NB4 (cell line): ENCODE measurements at regions not wholly inside any gene's neighbourhood (a gene's known extent, or its start where the extent isn't known, plus 50 kb on each side); places are given as distances from the start of the nearest gene placed in this dataset.

Source experiments
- CTCF ChIP-seq: IDR thresholded peaks from one replicate; pipeline ENCODE4 v1.5.1; 2012; ENCODE audit warnings: low read depth, low read length
- MAX ChIP-seq: IDR thresholded peaks from 2 replicates; pipeline ENCODE4 v1.6.1; 2011; ENCODE audit warnings: low read depth, low read length
- MYC ChIP-seq: IDR thresholded peaks from 2 replicates; pipeline ENCODE4 v1.6.1; 2011; ENCODE audit warnings: low read depth, low read length
- POLR2A ChIP-seq: IDR thresholded peaks from 2 replicates; pipeline ENCODE4 v1.6.1; 2011; ENCODE audit warnings: mild to moderate bottlenecking; ENCODE audit not compliant: insufficient read length; ENCODE audit errors: extremely low read depth

- TF ChIP-seq CTCF, result no peak
- TF ChIP-seq MAX, result no peak
- no peak for TF ChIP-seq POLR2A
- no peak for TF ChIP-seq MYC
These were observed 105.4 kb upstream of the PLEKHG1 start for GRCh38 chr6:150494241-150494640.
